ENCODE measurements at regions not wholly inside any gene's neighbourhood (a gene's known extent, or its start where the extent isn't known, plus 50 kb on each side); places are given as distances from the start of the nearest gene placed in this dataset.
"Not testable (repeated sequence)": the region's sequence is repeated elsewhere in the genome, so short reads cannot be mapped to it uniquely, and the experiment has no call there.

DNA sequence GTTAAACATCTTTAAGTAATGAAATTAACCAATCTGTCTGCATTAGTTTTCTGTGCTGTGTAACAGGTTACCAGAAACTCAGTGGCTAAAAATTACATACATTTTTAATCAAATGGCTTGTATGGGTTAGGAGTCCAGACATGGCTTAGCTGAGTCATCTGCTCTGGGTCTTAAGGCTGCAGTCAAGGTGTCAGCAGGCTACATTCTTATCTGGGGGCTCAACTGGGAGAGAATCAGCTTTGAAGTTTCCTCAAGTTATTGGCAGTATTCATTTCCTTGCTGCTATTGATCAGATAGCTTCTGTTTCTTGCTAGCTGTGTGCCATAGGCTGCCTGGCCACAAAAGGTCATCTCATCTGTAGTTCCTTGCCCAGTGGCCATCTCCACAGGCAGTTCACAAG lies 1163.0 kb downstream of the DIAPH3 start:
- DNase-seq, result no peak

GRCh38 chr13:59012731-59013130 lies 1151.0 kb downstream of the DIAPH3 start:
- DNase-seq, result no peak

GRCh38 chr13:59016250-59016649 lies 1147.5 kb downstream of the DIAPH3 start:
- no peak for DNase-seq

DNA sequence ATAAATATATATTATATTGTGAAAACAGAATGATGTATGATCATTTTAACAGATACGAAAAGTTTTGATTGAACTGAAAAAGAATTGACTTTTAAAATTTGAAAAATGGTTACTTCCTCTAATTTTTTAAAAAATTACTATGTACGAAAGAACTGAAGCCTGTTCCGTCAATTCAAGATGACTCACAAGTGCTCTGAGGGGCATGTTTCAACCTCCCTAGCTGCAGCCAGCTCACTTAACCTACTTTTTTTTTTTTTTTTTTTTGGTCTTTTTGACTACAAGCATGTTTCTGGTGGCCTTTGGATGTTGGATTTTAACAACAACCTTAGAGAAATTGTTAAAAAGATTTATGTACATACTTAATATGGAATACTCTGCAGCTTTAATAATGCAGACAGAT lies 1139.3 kb downstream of the DIAPH3 start:
- no peak for DNase-seq

- DNase-seq, result no peak
Observed at GRCh38 chr13:59034198-59034597, 1129.5 kb downstream of the DIAPH3 start.

- DNase-seq, result peak; percentile 7
Observed at GRCh38 chr13:59038824-59039223, 1124.9 kb downstream of the DIAPH3 start.

DNA sequence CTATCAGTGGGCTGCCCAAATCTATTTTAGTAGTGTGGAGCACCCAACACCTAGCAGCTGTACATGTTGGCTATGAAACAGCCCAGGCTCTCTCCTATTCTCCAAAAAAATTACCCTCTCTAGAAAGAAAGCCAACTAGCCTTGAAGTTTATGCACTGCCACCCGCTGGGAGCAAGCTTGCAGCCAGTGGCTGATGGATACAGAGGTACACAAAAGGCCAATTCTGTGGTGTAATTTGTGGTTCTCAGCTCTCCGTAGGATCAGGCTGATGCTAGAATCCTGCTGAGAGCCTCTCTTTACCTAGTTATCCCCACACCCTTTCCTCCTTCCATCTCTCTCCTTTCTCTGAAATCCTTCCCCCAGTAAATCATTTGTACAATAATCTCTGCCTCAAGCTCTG lies 1120.7 kb downstream of the DIAPH3 start:
- no peak for DNase-seq

GRCh38 chr13:59047546-59047945 lies 1116.2 kb downstream of the DIAPH3 start:
- DNase-seq, result no peak

DNA sequence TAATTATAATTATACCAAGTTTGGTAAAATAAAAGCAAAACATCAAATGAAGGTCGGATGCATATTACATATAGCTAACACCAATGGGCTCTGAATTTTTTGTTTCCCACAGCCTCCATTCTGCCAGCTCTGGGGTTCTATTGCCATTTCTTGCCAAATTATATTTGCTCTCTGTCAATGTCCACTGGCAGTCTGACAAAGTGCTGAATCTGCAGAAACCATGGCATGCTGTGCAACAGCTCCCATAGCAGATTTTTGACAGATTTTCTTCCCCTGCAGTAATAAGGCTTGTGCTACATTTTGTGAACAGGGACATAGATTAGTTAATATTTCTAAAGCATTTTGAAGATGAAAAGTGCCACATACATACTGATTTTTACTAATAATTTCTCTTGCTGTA lies 1102.1 kb downstream of the DIAPH3 start:
- no peak for DNase-seq

DNA sequence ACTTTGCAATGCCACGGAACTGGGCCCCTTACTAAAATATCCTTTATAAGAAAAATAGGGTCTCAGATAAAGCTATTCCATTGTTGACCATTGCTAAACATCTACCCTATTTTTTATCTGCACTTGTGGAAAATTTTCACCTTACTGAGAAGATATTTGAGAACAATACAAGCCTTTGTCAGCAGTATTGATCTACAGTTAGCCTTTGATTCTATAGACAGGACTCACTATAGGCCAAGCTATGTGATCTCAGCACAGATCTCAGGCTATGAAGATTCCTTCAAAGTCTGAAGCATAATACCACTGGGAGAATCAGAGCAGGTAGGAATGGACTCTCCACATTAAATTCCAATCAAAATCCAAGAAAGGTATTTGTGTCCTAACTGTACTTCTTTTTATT lies 1099.7 kb downstream of the DIAPH3 start:
- DNase-seq, result no peak

- DNase-seq, result not testable (repeated sequence)
Observed at GRCh38 chr13:59076386-59076785, 1087.3 kb downstream of the DIAPH3 start.

GRCh38 chr13:59086147-59086546 lies 1077.6 kb downstream of the DIAPH3 start:
- peak; percentile 78 for DNase-seq

- peak; percentile 68 for DNase-seq
Observed at GRCh38 chr13:59088716-59089115, 1075.0 kb downstream of the DIAPH3 start.

DNA sequence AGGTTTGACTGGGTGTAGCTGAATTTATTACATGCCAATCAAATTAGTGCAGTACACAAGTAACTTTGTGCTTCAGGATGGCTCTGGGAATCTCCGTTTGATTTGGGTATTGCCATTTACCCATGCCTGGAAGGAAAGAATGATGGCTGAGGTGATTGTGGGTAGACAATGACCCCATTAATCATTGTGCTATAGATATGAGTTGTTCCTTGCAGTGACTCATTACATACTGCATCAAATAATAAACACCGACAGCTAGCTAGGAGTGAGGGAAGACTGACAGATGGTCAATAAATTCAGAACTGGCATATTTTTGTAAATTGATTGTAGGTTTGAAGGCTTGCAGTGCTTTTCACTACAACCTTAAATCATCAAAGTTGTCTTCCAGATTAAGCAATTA lies 1069.5 kb downstream of the DIAPH3 start:
- no peak for DNase-seq

DNA sequence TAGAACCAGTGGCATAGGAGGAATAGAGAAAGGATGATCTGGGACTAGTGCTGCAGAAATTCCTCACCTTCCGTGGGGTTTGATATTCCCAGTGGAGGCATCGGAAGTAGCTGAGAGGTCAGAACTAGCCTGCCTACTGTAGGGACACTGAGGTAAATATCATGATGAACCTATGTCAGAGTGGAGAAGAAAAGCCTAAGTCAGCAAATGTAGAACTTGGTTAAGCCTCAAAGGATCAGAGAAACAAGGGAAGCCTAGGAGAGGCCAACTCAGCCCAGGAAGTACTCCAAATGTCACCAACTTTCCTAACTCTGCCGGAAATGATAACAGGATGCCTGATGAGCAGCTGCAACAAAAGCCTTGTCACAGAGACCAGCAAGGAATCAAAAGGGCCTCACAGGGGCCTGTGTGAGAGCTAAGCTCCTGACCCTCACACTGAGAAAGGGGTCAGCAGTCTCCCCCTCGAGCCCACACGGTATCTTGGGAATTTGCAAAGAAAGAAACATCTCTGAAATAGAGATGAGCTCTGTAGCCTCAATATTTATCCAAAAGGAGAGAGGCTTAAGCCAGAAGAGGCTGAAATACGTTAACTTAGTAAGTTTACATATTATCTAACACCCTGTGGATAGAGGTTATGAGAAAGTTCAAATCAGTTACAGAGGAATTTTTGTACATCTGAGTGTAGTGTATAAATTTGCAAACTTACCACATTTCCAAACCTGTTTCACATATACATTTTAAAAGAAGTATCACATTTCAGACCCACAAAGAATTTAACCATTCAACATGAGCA lies 1064.3 kb downstream of the DIAPH3 start:
- peak; percentile 46 for DNase-seq

DNA sequence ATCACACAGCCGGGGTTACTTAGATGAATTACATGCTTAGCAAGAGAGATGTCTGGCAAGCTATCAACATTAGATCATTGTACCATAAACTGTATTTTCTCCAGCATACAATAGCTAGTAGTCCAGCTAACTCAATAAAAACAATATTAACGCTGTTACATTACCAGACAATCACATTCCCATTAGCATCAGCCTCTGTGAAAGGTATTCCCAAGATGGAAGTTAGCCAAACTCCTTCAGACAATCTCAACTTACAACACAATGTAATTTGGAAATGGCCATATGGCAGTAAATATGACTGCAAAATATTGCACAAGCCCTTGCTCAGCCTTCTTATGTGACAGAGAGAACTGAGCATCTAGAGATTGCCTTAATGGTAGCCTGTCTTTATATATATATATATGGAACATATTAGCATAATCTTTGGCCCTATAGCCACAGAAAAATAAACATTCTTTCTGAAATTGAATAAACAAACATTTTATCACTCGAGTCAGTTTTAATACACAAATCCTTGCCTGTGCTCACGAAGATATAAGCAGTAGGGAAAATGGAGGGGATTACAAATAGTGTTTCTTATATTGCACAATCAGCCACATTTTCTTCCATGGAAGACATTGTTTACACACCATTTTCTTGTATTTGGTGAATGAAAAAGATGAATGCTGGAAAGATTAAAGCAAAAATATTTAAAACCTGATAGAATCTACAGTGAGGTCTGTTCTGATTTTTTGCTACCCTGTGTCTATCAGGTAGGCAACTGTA lies 1060.5 kb downstream of the DIAPH3 start:
- peak; percentile 62 for DNase-seq

DNA sequence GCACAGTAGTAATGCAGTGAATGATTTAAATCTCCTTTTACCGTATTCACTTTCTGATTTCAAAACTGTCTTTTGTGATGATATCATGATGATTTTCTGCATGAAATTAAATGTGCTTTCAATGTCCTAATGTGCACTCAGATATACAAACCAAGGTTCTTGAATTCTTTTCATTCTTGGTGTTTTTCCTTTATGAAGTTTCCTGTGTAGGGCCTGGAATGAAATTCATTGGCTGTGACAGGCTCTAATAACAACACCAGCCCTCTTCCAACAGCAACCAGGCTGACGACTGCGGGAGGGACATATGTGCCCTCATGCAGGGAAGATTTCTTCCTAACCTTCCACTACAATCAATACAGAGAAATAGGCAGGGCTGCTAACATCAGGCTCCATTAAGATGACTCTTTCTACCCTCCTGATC lies 1052.0 kb downstream of the DIAPH3 start:
- DNase-seq, result peak; percentile 93

DNA sequence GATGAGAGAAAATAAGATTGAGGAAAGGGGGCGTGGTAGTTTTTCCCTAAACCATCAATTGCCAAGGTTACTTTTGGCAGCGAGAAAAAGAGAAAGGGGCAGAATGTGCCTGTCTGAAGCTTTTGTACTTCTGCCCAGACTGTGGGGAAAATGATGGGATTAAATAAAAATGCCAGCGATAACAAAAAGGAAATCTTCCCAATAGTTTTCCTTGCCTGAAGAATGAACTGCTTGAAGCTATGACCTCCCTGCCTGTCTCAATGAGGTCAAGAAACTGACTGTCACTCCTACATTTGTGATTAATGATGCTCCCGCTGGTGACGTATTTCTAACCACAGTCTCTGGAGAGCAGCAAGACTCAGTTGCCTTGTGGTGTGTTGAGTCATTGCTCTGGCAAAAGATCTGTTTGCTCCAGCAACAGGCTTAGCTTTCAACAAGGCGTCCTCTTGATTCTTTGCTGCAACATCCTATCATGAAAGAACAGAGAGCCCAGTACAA lies 1051.5 kb downstream of the DIAPH3 start:
- DNase-seq, result peak; percentile 98

- DNase-seq, result peak; percentile 2
Observed at GRCh38 chr13:59119475-59119874, 1044.3 kb downstream of the DIAPH3 start.

DNA sequence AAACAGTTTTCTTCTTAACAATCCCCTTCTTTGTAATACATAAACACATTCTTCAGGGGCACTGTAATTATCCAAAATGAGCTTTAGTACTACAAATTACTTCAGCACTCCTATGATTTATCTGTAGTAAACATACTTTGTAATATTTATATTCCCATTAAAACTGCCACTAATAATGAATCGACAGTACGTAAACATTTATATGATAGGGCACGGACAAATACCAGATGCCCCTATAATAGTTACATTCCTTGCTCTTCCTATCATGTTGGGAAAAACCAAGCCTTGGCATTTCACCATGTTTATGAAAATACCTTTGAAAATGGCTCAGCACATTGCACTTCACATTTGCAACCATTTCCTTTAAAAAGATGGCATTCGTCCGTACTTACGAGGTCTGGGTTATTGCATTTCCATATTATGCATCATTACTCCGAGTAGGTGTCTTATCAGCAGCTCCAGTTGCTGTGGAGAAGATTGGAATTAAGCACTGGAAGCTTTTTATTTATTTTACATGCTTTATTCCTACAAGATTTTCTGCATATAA lies 1043.4 kb downstream of the DIAPH3 start:
- no peak for DNase-seq

- no peak for DNase-seq
Observed at GRCh38 chr13:59121507-59121906, 1042.2 kb downstream of the DIAPH3 start.

DNA sequence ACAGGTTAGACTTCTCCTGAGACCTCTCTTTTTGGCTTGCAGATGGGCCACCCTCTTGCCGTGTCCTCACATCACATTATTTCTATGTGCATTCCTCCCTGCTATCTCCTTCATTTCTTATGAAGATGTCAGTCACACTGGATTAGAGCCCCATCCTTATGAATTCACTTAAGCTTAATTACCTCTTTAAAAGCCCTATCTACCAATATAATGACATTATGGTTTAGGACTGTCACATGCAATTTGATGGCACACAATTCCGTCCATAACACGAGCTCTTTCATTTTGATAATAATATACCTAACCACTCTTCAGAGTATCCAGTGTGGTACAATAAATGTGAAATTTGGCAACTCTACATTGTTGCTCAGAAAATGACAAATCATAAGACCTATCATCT lies 1037.3 kb downstream of the DIAPH3 start:
- DNase-seq, result no peak

DNA sequence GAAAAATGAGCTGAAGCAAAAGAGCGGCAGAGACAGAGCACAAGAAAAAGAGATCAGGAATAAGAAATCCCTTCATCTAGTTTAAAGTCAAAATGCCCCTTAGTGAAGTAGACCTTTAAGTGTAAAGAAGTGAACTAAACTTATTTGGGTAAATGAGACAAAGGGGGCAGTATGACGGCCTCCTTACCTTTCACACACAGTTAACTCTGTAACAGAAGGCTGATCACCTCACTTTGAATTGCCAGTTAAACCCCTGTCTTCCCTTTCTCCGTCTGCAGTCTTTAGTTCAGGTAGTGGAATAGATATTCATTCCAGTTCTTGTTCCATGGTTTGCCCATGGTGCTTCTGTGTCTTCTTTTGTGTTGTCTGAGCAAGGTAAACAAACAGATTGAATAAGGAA lies 1029.8 kb downstream of the DIAPH3 start:
- DNase-seq, result no peak

DNA sequence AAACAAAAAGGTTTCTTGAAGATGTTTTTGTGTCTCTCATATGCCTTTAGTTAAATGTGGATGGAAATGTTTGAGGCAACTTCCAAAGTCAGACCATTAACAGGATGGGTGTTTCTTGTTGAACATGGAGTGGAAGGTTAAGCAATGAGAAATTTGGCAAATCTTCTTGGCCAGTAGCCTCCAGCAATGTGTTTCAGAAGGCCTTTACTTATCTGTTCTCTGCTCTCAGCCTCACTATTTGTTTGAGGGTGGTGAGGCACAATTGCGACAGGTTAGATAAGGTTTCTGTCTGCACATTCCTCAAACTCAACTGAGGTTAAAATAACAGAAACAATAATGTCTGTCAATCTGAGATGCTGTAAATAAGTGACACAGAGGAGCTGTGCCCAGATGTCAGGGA lies 1019.0 kb downstream of the DIAPH3 start:
- DNase-seq, result no peak
